ENCODE measurements at regions not wholly inside any gene's neighbourhood (a gene's known extent, or its start where the extent isn't known, plus 50 kb on each side); places are given as distances from the start of the nearest gene placed in this dataset.

GRCh38 chrX:150196285-150196684 lies 166.8 kb upstream of the MAMLD1 start:
- TF ChIP-seq CTCF (IDR thresholded peaks at IDR 0.05; ENCODE audit: insufficient read depth, low read depth, low read length, missing control alignments), result no peak
- no peak for DNase-seq (ENCODE audit: low read depth)
- H3K4me3 ChIP-seq (ENCODE audit: low read length), result no peak overlapping the region

- no peak for TF ChIP-seq CTCF (IDR thresholded peaks at IDR 0.05; ENCODE audit: insufficient read depth, low read depth, low read length, missing control alignments)
- DNase-seq (ENCODE audit: low read depth), result no peak
- H3K4me3 ChIP-seq (ENCODE audit: low read length), result no peak overlapping the region
These were observed 165.7 kb upstream of the MAMLD1 start for GRCh38 chrX:150197388-150197787.

- no peak for TF ChIP-seq CTCF (IDR thresholded peaks at IDR 0.05; ENCODE audit: insufficient read depth, low read depth, low read length, missing control alignments)
- no peak overlapping the region for H3K4me3 ChIP-seq (ENCODE audit: low read length)
- DNase-seq (ENCODE audit: low read depth), result no peak
These were observed 164.3 kb upstream of the MAMLD1 start for GRCh38 chrX:150198776-150199175.

- no peak overlapping the region for H3K4me3 ChIP-seq (ENCODE audit: low read length)
- TF ChIP-seq CTCF (IDR thresholded peaks at IDR 0.05; ENCODE audit: insufficient read depth, low read depth, low read length, missing control alignments), result no peak
- DNase-seq (ENCODE audit: low read depth), result no peak
These were observed 163.9 kb upstream of the MAMLD1 start for GRCh38 chrX:150199181-150199580.

GRCh38 chrX:150199803-150200202 lies 163.3 kb upstream of the MAMLD1 start:
- H3K4me3 ChIP-seq (ENCODE audit: low read length), result no peak overlapping the region
- no peak for TF ChIP-seq CTCF (IDR thresholded peaks at IDR 0.05; ENCODE audit: insufficient read depth, low read depth, low read length, missing control alignments)
- DNase-seq (ENCODE audit: low read depth), result no peak

GRCh38 chrX:150200361-150200760 lies 162.8 kb upstream of the MAMLD1 start:
- TF ChIP-seq CTCF (IDR thresholded peaks at IDR 0.05; ENCODE audit: insufficient read depth, low read depth, low read length, missing control alignments), result no peak
- no peak for DNase-seq (ENCODE audit: low read depth)
- H3K4me3 ChIP-seq (ENCODE audit: low read length), result no peak overlapping the region

GRCh38 chrX:150200820-150201287 lies 162.3 kb upstream of the MAMLD1 start:
- no peak for TF ChIP-seq CTCF (IDR thresholded peaks at IDR 0.05; ENCODE audit: insufficient read depth, low read depth, low read length, missing control alignments)
- peak; percentile 98 for DNase-seq (ENCODE audit: low read depth)
- no peak overlapping the region for H3K4me3 ChIP-seq (ENCODE audit: low read length)

Data from epithelial cell of esophagus (primary cell).